ENCODE measurements at regions not wholly inside any gene's neighbourhood (a gene's known extent, or its start where the extent isn't known, plus 50 kb on each side); places are given as distances from the start of the nearest gene placed in this dataset.

- TF ChIP-seq CTCF (IDR thresholded peaks at IDR 0.05; ENCODE audit: borderline replicate concordance, extremely low read depth, low read length, poor library complexity, severe bottlenecking) (no peak), EZH2 (IDR thresholded peaks at IDR 0.05; ENCODE audit: borderline replicate concordance, low read depth, low read length, severe bottlenecking) (no peak)
Observed at GRCh38 chr14:62098357-62098756, 336.1 kb downstream of the SNAPC1 start.
